ENCODE measurements at regions not wholly inside any gene's neighbourhood (a gene's known extent, or its start where the extent isn't known, plus 50 kb on each side); places are given as distances from the start of the nearest gene placed in this dataset.

GRCh38 chr11:15871904-15872626 is 484.3 kb downstream of the SOX6 start:
- peaks cover 16% of the 10 kb centered on the region; the same call in 1 of the 2 replicates for H3K4me1 ChIP-seq (ENCODE audit: insufficient read depth, low read length)
- H3K9ac ChIP-seq (ENCODE audit: low read depth, low read length) = no peak overlapping the region
- no peaks in the 10 kb centered on the region; the same call in 1 of the 2 replicates for H3K9me3 ChIP-seq (ENCODE audit: control insufficient read depth, insufficient read depth, low read length)
- no peaks in the 10 kb centered on the region for H3K36me3 ChIP-seq (ENCODE audit: insufficient read depth, low read length)

- Histone ChIP-seq H3K4me1 (ENCODE audit: insufficient read depth, low read length) (peaks cover 16% of the 10 kb centered on the region; the same call in 1 of the 2 replicates), H3K9ac (ENCODE audit: low read depth, low read length) (no peak overlapping the region), H3K36me3 (ENCODE audit: insufficient read depth, low read length) (no peaks in the 10 kb centered on the region), H3K9me3 (ENCODE audit: control insufficient read depth, insufficient read depth, low read length) (no peaks in the 10 kb centered on the region; the same call in 1 of the 2 replicates)
Observed at GRCh38 chr11:15873501-15873900, 482.8 kb downstream of the SOX6 start.

- no peaks in the 10 kb centered on the region for H3K36me3 ChIP-seq (ENCODE audit: insufficient read depth, low read length)
- no peak overlapping the region for H3K9ac ChIP-seq (ENCODE audit: low read depth, low read length)
- peaks cover 16% of the 10 kb centered on the region; the same call in 1 of the 2 replicates for H3K4me1 ChIP-seq (ENCODE audit: insufficient read depth, low read length)
- no peaks in the 10 kb centered on the region; the same call in 1 of the 2 replicates for H3K9me3 ChIP-seq (ENCODE audit: control insufficient read depth, insufficient read depth, low read length)
Observed at GRCh38 chr11:15874704-15875103, 481.6 kb downstream of the SOX6 start.

- H3K36me3 ChIP-seq (ENCODE audit: insufficient read depth, low read length) = no peaks in the 10 kb centered on the region
- H3K9ac ChIP-seq (ENCODE audit: low read depth, low read length) = no peak overlapping the region
- H3K9me3 ChIP-seq (ENCODE audit: control insufficient read depth, insufficient read depth, low read length) = no peaks in the 10 kb centered on the region; the same call in 1 of the 2 replicates
- peaks cover 16% of the 10 kb centered on the region; the same call in 1 of the 2 replicates for H3K4me1 ChIP-seq (ENCODE audit: insufficient read depth, low read length)
Observed at GRCh38 chr11:15875393-15875792, 481.0 kb downstream of the SOX6 start.

- Histone ChIP-seq H3K9me3 (ENCODE audit: control insufficient read depth, insufficient read depth, low read length) (no peaks in the 10 kb centered on the region; the same call in 1 of the 2 replicates), H3K36me3 (ENCODE audit: insufficient read depth, low read length) (no peaks in the 10 kb centered on the region), H3K9ac (ENCODE audit: low read depth, low read length) (no peak overlapping the region), H3K4me1 (ENCODE audit: insufficient read depth, low read length) (peaks cover 16% of the 10 kb centered on the region; the same call in 1 of the 2 replicates)
Observed at GRCh38 chr11:15875943-15876342, 480.4 kb downstream of the SOX6 start.

GRCh38 chr11:15878756-15879155 is 477.6 kb downstream of the SOX6 start:
- Histone ChIP-seq H3K9me3 (ENCODE audit: control insufficient read depth, insufficient read depth, low read length) (no peaks in the 10 kb centered on the region), H3K9ac (ENCODE audit: low read depth, low read length) (no peak overlapping the region), H3K4me1 (ENCODE audit: insufficient read depth, low read length) (no peaks in the 10 kb centered on the region), H3K36me3 (ENCODE audit: insufficient read depth, low read length) (no peaks in the 10 kb centered on the region)

- H3K4me1 ChIP-seq (ENCODE audit: insufficient read depth, low read length) = no peaks in the 10 kb centered on the region
- no peaks in the 10 kb centered on the region for H3K36me3 ChIP-seq (ENCODE audit: insufficient read depth, low read length)
- no peaks in the 10 kb centered on the region for H3K9me3 ChIP-seq (ENCODE audit: control insufficient read depth, insufficient read depth, low read length)
Observed at GRCh38 chr11:15880291-15880690, 476.1 kb downstream of the SOX6 start.

GRCh38 chr11:15882876-15883454 is 473.4 kb downstream of the SOX6 start:
- Histone ChIP-seq H3K9me3 (ENCODE audit: control insufficient read depth, insufficient read depth, low read length) (no peaks in the 10 kb centered on the region), H3K9ac (ENCODE audit: low read depth, low read length) (no peak overlapping the region), H3K36me3 (ENCODE audit: insufficient read depth, low read length) (no peaks in the 10 kb centered on the region), H3K4me1 (ENCODE audit: insufficient read depth, low read length) (no peaks in the 10 kb centered on the region)

More at GRCh38 chr11:15880291-15880690, 476.1 kb downstream of the SOX6 start:
- no peak overlapping the region for H3K9ac ChIP-seq (ENCODE audit: low read depth, low read length)

GRCh38 chr11:15883455-15883920 is 472.9 kb downstream of the SOX6 start:
- Histone ChIP-seq H3K9ac (ENCODE audit: low read depth, low read length) (no peak overlapping the region), H3K36me3 (ENCODE audit: insufficient read depth, low read length) (no peaks in the 10 kb centered on the region), H3K4me1 (ENCODE audit: insufficient read depth, low read length) (no peaks in the 10 kb centered on the region), H3K9me3 (ENCODE audit: control insufficient read depth, insufficient read depth, low read length) (no peaks in the 10 kb centered on the region)

GRCh38 chr11:15884141-15884540 is 472.2 kb downstream of the SOX6 start:
- H3K9ac ChIP-seq (ENCODE audit: low read depth, low read length) = no peak overlapping the region
- no peaks in the 10 kb centered on the region for H3K36me3 ChIP-seq (ENCODE audit: insufficient read depth, low read length)
- H3K9me3 ChIP-seq (ENCODE audit: control insufficient read depth, insufficient read depth, low read length) = no peaks in the 10 kb centered on the region
- H3K4me1 ChIP-seq (ENCODE audit: insufficient read depth, low read length) = no peaks in the 10 kb centered on the region

GRCh38 chr11:15884777-15885540 is 471.4 kb downstream of the SOX6 start:
- H3K9me3 ChIP-seq (ENCODE audit: control insufficient read depth, insufficient read depth, low read length) = no peaks in the 10 kb centered on the region
- no peaks in the 10 kb centered on the region for H3K36me3 ChIP-seq (ENCODE audit: insufficient read depth, low read length)
- H3K4me1 ChIP-seq (ENCODE audit: insufficient read depth, low read length) = no peaks in the 10 kb centered on the region
- no peak overlapping the region for H3K9ac ChIP-seq (ENCODE audit: low read depth, low read length)

GRCh38 chr11:15885854-15886253 is 470.5 kb downstream of the SOX6 start:
- Histone ChIP-seq H3K36me3 (ENCODE audit: insufficient read depth, low read length) (no peaks in the 10 kb centered on the region), H3K4me1 (ENCODE audit: insufficient read depth, low read length) (no peaks in the 10 kb centered on the region), H3K9ac (ENCODE audit: low read depth, low read length) (no peak overlapping the region), H3K9me3 (ENCODE audit: control insufficient read depth, insufficient read depth, low read length) (no peaks in the 10 kb centered on the region)

GRCh38 chr11:15886299-15886698 is 470.0 kb downstream of the SOX6 start:
- H3K9me3 ChIP-seq (ENCODE audit: control insufficient read depth, insufficient read depth, low read length) = no peaks in the 10 kb centered on the region
- H3K4me1 ChIP-seq (ENCODE audit: insufficient read depth, low read length) = no peaks in the 10 kb centered on the region
- H3K36me3 ChIP-seq (ENCODE audit: insufficient read depth, low read length) = no peaks in the 10 kb centered on the region
- no peak overlapping the region for H3K9ac ChIP-seq (ENCODE audit: low read depth, low read length)

- no peak overlapping the region for H3K9ac ChIP-seq (ENCODE audit: low read depth, low read length)
- H3K36me3 ChIP-seq (ENCODE audit: insufficient read depth, low read length) = no peaks in the 10 kb centered on the region
- H3K4me1 ChIP-seq (ENCODE audit: insufficient read depth, low read length) = no peaks in the 10 kb centered on the region
Observed at GRCh38 chr11:15886866-15887265, 469.5 kb downstream of the SOX6 start.

More at GRCh38 chr11:15886866-15887265, 469.5 kb downstream of the SOX6 start:
- no peaks in the 10 kb centered on the region for H3K9me3 ChIP-seq (ENCODE audit: control insufficient read depth, insufficient read depth, low read length)
